Erythroblast (primary cell): ENCODE measurements at regions not wholly inside any gene's neighbourhood (a gene's known extent, or its start where the extent isn't known, plus 50 kb on each side); places are given as distances from the start of the nearest gene placed in this dataset.
"Not testable (repeated sequence)": the region's sequence is repeated elsewhere in the genome, so short reads cannot be mapped to it uniquely, and the experiment has no call there.

Experiments
- DNase-seq, 2 experiments: peaks; one replicate each; lab custom pipeline; 2025; lab: John Stamatoyannopoulos, UW
- GATA1 ChIP-seq: IDR thresholded peaks from 2 replicates; pipeline ENCODE4 v1.6.1; 2011; ENCODE audit warnings: low read depth, mild to moderate bottlenecking, control low read depth, low read length, moderate library complexity
- POLR2A ChIP-seq: IDR thresholded peaks from 2 replicates; pipeline ENCODE4 v1.6.1; 2011; ENCODE audit warnings: mild to moderate bottlenecking, low read length

DNA sequence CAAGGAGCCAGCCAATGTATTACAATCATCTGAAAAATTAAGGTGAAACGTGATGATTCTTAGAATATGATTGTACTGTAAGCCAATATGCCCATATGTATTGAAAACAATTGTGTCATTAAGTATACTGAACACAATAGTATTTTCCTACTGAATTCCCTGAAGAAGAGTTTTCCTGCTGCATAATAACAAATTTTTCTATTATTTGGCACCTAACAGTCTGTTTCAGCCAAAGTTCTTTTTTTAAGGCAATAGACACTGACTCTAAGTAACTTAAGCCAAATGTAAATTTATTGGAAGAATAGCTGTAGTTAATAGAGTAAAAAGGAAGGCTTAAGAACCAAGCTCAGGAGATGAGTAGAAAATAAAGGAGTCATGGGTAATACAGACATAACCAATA is 220.6 kb downstream of the PPP4R3C start:
- no peak for DNase-seq
- no peak for TF ChIP-seq POLR2A
- TF ChIP-seq GATA1, result no peak

DNA sequence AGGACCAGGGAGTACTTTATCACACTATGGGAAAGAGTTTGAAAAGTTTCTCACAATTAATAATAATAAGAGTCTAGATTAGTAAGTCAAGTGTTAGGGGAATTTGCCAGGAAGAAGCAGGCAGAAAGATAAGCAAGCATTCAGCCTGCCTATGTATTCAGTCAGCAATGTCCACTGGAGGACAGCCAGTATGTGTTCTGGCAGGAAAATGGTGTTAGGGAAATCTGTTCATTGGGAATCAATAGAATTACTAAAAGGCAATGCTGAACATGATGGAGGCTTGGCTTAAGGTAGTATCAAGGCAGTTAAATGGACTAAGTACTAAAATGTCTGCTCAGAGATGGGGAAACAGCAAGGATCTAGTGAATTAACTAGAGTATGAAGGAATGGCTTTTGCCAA is 221.2 kb downstream of the PPP4R3C start:
- no peak for TF ChIP-seq POLR2A
- no peak for TF ChIP-seq GATA1
- DNase-seq, result no peak

GRCh38 chrX:27240042-27240441 is 223.1 kb downstream of the PPP4R3C start:
- not testable (repeated sequence) for DNase-seq

DNA sequence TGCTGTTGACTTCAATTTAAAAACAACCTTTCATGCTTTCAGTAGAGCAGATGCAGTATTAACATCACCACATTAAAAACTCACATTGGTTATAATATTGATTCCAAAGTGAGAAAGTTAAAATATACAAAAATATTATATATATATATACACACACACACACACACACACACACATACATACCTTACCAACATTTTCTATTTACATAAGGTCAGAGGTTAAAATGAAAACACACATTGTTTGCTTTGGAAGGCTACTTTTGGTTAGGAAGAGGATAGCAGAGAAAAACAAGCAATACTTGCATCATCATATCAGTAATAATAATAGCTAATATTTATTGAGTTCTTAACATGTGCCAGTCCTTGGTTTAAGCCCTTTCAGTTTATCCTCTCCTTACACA is 226.5 kb downstream of the PPP4R3C start:
- no peak for DNase-seq
- TF ChIP-seq POLR2A (no peak), GATA1 (no peak)

GRCh38 chrX:27229721-27230120 is 233.4 kb downstream of the PPP4R3C start:
- TF ChIP-seq POLR2A, result no peak
- TF ChIP-seq GATA1, result no peak
- no peak for DNase-seq

DNA sequence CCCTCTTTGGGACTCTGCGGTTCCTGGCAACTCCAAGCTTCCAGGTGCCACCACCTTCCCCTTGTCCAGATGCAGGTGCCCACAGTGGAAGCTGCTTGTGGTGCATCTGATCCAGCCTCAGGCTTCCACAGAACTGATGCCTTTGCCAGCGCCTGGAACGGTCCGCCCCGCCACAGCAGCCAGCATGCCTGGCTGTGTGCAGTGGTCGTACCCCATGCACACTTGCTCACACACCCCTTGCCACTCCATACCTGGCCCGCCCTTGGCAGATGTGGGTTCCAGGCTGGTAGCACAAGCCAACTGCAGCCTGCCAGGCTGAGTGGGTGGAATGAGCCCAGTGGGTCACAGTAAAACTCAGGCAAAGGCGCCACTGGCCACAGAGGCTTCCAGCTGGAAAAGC is 240.5 kb downstream of the PPP4R3C start:
- TF ChIP-seq POLR2A (no peak), GATA1 (no peak)
- no peak for DNase-seq

DNA sequence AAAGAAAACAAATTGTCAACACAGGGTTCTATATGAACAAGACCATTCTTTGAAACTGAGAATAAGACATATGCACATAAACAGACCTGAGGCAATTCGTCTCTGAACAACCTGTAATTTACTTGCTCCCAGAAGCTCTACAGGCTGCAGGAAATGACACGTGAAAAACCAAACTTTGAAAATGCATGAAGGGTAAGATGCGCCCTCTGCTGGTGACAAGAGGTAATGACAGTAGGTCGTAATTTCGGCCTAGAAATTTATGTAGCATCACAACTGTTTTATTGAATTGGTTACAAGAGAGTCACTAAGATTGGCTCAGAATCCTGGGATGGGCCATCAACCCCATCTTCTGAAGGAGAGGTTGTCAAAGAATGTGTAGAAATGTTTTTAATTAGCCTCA is 276.5 kb downstream of the PPP4R3C start:
- TF ChIP-seq GATA1 (no peak), POLR2A (no peak)
- peak; percentile 19 to 43 for DNase-seq

DNA sequence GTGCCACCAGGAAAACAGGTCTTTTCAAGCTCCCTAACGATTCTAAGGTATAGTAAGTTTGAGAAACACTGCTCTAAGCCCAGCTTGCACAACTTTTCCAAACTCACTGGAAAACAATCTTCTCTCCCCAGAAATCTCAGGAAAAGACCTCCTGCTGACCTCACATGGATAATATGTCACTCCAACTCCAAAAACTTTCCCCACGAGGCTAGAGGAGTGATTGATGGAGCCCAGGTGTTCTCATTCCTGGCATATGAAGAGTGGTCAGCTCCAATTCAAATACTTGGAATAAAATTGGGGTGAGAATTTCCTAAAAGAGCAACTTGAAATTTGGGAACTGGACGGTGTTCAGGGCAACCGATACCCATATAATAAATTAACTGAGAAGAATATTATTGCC is 299.9 kb downstream of the PPP4R3C start:
- TF ChIP-seq GATA1 (no peak), POLR2A (no peak)
- DNase-seq, result no peak

DNA sequence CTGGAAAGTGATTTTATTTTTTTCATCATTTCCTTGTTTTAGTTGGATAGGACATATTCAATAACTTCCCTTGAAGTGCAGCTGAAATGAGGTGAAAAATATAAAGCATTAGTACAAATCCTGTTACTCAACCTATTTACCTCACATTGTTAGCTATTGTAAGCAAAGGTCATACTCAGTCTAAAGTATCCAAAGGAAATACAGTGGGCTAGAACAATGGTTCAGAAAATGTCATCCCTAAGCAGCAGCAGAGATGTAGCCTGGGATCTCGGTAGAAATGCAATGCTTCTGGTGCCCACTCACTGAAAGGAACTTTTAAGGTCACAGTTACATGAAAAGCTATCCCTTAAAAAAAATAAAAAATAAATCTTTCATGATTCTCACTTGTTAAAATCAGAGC is 300.6 kb downstream of the PPP4R3C start:
- no peak for DNase-seq
- no peak for TF ChIP-seq POLR2A
- no peak for TF ChIP-seq GATA1

DNA sequence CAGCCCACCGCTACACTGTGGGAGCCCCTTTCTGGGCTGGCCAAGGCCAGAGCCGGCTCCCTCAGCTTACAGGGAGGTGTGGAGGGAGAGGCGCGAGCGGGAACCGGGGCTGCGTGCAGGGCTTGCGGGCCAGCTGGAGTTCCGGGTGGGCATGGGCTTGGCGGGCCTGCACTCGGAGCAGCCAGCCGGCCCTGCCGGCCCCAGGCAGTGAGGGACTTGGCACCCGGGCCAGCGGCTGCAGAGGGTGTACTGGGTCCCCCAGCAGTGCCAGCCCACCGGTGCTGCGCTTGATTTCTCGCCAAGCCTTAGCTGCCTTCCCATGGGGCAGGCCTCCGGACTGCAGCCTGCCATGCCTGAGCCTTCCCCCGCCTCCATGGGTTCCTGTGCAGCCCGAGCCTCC is 306.2 kb downstream of the PPP4R3C start:
- DNase-seq, result not testable (repeated sequence)

DNA sequence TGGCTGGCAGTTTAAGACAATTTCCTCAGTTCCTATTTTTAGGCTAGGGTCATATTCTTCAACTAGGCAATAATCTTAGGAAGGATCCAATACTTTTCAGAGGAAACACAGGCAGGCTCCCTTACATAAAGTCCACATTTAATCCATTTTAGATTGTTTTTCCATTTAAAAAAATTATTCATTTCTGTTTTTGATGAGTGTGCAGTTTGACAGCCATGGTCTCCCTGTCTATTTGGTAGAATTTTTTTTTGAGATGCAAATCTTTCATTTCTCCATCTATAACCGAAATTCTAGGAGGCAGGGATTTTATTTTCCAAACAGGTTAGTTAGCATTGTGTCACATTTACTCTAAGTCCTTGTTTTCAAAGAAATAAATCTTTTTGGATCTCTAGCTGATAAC is 326.8 kb downstream of the PPP4R3C start:
- no peak for TF ChIP-seq POLR2A
- TF ChIP-seq GATA1, result no peak
- DNase-seq, result no peak

DNA sequence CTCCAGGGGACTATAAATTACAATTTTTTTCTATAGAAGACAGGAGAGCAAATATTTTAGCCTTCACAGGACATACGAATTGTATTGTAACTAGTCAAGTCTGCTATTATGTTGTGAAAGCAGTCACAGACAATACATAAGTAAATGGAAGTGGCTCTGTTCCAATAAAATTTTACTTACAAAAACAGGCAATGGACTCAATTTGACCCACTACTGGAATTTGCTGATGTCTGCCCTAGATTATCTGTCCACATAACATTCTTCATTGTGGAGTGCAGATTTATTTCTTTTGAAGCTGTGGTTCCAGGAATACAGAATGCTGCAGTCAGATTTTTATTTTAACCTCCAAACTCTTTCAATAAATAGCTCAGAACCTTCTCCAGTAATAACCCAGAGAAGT is 330.3 kb downstream of the PPP4R3C start:
- no peak for DNase-seq
- TF ChIP-seq POLR2A, result no peak

DNA sequence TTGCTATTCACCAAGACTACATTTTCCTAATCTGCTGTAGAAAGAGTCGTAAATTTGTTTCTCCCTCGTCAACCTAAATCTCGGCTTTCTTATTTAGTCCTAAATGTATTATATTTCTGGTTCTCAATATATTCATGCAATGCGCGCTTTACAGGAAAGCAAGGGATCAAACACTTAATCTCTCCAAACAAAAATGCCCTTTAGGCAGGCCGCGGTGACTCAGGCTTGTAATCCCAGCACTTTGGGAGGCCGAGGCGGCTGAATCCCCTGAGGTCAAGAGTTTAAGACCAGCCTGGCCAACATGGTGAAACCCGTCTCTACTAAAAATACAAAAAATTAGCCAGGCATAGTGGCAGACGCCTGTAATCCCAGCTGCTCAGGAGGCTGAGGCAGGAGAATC is 376.0 kb downstream of the PPP4R3C start:
- DNase-seq, result not testable (repeated sequence)

DNA sequence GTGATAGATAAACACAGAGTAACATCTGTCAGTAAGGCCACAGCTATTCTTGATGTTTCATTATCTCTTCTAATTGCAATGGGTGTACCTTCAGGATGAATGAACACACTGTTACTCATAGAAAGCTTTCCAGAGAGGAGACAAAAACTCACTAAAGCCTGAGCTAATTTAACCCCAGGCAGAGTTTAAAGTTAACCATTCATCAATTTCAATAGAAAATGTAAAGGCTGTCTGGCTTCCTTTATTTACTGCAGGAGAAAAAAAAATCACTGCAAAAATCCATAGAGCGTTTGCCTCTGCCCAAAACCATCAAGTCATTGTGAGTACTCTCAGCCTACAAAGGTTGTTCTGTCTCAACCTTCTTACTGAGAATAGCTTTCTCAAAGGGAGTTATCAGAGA is 376.9 kb downstream of the PPP4R3C start:
- no peak for TF ChIP-seq GATA1
- TF ChIP-seq POLR2A, result no peak
- no peak for DNase-seq

DNA sequence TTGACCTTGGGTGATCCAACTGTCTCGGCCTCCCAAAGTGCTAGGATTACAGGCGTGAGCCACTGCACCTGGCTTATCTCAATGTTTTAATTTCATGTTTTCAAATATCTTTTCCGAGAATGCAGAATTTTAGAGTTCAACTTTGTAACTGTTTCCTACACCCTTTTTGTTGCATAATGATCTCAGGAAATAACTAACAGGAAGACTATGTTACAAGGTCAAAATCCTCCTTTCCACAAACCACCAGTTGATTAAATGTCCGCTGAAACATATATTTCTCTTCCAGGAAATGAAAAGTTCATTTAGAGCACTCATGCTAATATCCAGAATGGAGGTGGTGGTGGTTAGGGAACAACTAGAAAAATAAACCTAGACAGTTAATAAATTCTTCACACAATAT is 377.8 kb downstream of the PPP4R3C start:
- no peak for DNase-seq
- TF ChIP-seq POLR2A, result no peak
- no peak for TF ChIP-seq GATA1

- no peak for DNase-seq
- TF ChIP-seq POLR2A (no peak), GATA1 (no peak)
Measured at GRCh38 chrX:27078371-27078770, 384.8 kb downstream of the PPP4R3C start.
